ENCODE measurements at regions not wholly inside any gene's neighbourhood (a gene's known extent, or its start where the extent isn't known, plus 50 kb on each side); places are given as distances from the start of the nearest gene placed in this dataset.

GRCh38 chr12:95601091-95601961 lies 50.0 kb upstream of the USP44 start:
- Histone ChIP-seq H3K9me3 (ENCODE audit: control insufficient read depth, insufficient read depth, low read length) (no peaks in the 10 kb centered on the region), H3K27ac (ENCODE audit: low read length) (no peak overlapping the region), H3K36me3 (ENCODE audit: control insufficient read depth, insufficient read depth, low read length) (no peaks in the 10 kb centered on the region), H3K4me1 (ENCODE audit: control insufficient read depth, insufficient read depth, low read length) (no peaks in the 10 kb centered on the region), H3K27me3 (ENCODE audit: control insufficient read depth, insufficient read depth, low read length) (no peaks in the 10 kb centered on the region), H3K4me3 (ENCODE audit: low read length) (no peak overlapping the region)
- H3K4me3 Mint-ChIP-seq, result no peak overlapping the region
- H3K27ac Mint-ChIP-seq, result no peak overlapping the region
- no peak for TF ChIP-seq CTCF (IDR thresholded peaks at IDR 0.05)
- H3K4me1 Mint-ChIP-seq, result no peaks in the 10 kb centered on the region
- intact Hi-C loops (cut with micrococcal nuclease), result no loop called here
- H3K27me3 Mint-ChIP-seq (ENCODE audit: low read depth in 2 of 2), result peaks cover 0 to 4% of the 10 kb centered on the region in 2 donors
- H3K36me3 Mint-ChIP-seq, result no peaks in the 10 kb centered on the region
- ATAC-seq (no peak), DNase-seq (no peak)
- H3K9me3 Mint-ChIP-seq, result no peaks in the 10 kb centered on the region
- 87% methylated on average over 5 of the region's 6 CpGs for WGBS (ENCODE audit: insufficient coverage)

Data from natural killer cell (primary cell).